T-helper 1 cell treated with Interleukin-12 subunit alpha and Interleukin-12 subunit beta and Interleukin-4 antibody, amounts not matched to agents 30 μg/mL and 1 μg/mL, for 36 hours (primary cell): ENCODE measurements at regions not wholly inside any gene's neighbourhood (a gene's known extent, or its start where the extent isn't known, plus 50 kb on each side); places are given as distances from the start of the nearest gene placed in this dataset.

Source experiments
- H3K27ac Mint-ChIP-seq: one replicate; pipeline ENCODE4 v1.8.0; 2021; ENCODE audit warnings: mild to moderate bottlenecking, mixed read lengths
- H3K27me3 Mint-ChIP-seq: one replicate; pipeline ENCODE4 v1.8.0; 2021; ENCODE audit warnings: low read depth, mixed read lengths
- H3K36me3 Mint-ChIP-seq: one replicate; pipeline ENCODE4 v1.8.0; 2021; ENCODE audit warnings: low read depth, mixed read lengths
- H3K4me1 Mint-ChIP-seq: one replicate; pipeline ENCODE4 v1.8.0; 2021; ENCODE audit warnings: low read depth, mixed read lengths
- H3K4me3 Mint-ChIP-seq: one replicate; pipeline ENCODE4 v1.8.0; 2021; ENCODE audit warnings: mild to moderate bottlenecking, moderate library complexity, mixed read lengths
- H3K9me3 Mint-ChIP-seq: one replicate; pipeline ENCODE4 v1.8.0; 2021; ENCODE audit warnings: mixed read lengths

DNA sequence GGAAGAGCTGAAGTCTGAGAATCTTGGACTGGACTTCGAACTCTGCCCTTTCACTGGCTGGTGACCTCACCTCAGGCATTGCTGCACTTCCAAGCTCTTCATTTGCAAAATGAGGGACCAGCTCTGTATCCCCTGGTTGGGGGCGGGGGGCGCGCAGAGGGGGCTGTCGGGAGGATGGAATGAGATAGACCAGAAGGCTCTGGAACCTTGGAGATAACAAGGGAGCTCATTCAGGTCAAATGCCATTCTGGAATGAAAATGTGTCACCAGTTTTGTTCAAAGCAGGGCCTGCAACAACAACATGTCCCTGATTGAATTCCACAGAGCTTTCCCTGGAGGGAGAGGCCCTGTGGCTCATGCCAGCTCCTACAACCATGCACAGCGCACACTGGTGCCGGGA lies 370.5 kb downstream of the MN1 start:
- Mint-ChIP-seq H3K27me3 (no peaks in the 10 kb centered on the region), H3K9me3 (peaks cover 16% of the 10 kb centered on the region), H3K4me1 (no peaks in the 10 kb centered on the region), H3K36me3 (no peaks in the 10 kb centered on the region), H3K27ac (no peak overlapping the region), H3K4me3 (no peak overlapping the region)

DNA sequence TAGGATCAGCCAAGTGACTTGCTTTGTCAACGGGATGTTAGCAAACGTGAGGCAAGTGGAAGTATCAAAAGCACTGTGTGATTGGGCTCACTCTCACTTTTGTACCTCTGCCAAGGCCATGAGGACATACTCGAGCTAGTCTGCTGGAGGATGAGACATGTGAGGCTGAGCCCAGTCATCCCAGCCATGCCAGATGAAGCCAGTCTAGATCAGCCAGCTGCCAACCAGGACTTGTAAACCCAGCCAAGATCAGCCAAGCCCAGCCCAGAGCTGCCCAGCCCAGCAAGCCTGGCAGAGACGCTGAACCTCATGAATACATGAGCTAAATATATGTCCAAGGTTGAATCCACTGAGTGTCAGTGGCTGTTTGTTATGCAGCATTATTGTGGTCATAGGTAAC lies 369.7 kb downstream of the MN1 start:
- Mint-ChIP-seq H3K4me3 (no peak overlapping the region), H3K4me1 (no peaks in the 10 kb centered on the region), H3K27me3 (no peaks in the 10 kb centered on the region), H3K9me3 (peaks cover 16% of the 10 kb centered on the region), H3K36me3 (no peaks in the 10 kb centered on the region), H3K27ac (no peak overlapping the region)

DNA sequence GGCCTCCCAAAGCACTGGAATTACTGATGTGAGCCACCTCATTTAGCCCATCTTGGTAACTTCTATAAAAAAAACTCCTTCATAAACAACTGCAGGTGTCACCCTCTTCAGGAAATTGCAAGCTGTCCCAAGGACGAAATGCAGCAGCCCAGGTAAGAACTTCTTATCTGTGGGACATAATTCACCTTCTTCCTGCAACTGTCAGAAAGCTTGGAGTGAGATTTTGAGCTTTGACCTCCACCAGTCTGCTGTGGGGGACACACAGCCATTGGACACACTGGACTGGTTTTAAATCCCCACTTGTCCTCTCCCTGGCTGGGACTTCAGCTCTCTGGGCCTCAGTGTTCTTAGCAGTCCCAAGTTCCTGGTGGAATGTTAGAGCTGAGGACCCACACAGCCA lies 368.5 kb downstream of the MN1 start:
- no peak overlapping the region for H3K27ac Mint-ChIP-seq
- H3K9me3 Mint-ChIP-seq: peaks cover 16% of the 10 kb centered on the region
- no peaks in the 10 kb centered on the region for H3K27me3 Mint-ChIP-seq
- no peak overlapping the region for H3K4me3 Mint-ChIP-seq
- no peaks in the 10 kb centered on the region for H3K4me1 Mint-ChIP-seq
- H3K36me3 Mint-ChIP-seq: no peaks in the 10 kb centered on the region

DNA sequence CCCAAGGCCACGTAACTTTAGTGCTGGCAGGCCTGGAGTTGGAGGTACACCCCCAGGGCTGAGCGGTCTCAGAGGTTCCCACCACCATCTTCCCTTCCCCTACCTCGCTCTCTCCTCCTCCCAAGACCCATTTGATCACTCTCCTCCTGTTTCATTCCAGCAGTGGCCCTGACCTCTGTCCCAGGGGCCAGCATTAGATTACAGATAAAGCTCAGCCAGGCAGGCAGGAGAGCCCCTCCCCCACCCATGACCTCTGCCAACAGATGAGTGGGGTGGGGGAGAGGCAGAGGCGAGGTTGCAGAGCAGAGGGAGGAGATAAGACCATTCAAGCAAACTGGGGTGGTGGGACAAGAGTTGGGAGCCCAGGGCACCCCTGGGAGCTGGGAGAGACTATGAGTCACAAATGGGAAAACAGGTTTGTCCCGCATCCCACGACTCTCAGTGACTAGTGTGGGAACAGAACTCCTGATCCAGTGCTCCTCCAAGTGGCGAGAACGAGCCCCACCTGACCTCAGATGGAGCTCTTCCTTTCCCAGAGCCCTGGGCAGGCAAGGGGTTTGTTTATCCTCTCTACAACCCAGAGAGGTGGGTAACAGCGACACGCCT lies 367.9 kb downstream of the MN1 start:
- Mint-ChIP-seq H3K9me3 (peaks cover 16% of the 10 kb centered on the region), H3K36me3 (no peaks in the 10 kb centered on the region), H3K4me3 (no peak overlapping the region), H3K4me1 (no peaks in the 10 kb centered on the region), H3K27ac (no peak overlapping the region), H3K27me3 (no peaks in the 10 kb centered on the region)

DNA sequence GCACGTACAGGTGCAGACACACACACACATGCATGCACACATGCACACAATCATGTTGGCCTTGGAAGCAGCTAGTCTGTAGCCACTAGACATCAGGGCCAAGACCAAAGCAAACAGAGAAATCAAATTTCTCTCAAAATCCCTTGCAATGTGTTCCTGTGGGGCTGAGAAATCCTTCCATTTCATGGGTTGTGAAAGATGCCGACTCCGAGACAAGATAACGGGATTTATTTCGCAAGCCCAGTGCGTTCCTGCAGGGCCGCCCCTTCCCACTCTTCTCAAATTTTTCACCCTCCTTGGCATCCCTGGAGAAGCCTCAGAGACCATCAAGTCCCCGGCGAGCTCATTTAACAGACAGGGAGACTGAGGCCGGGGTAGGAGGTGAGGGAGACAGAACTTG lies 366.7 kb downstream of the MN1 start:
- H3K4me3 Mint-ChIP-seq: no peak overlapping the region
- H3K4me1 Mint-ChIP-seq: no peaks in the 10 kb centered on the region
- peaks cover 11% of the 10 kb centered on the region for H3K9me3 Mint-ChIP-seq
- no peaks in the 10 kb centered on the region for H3K27me3 Mint-ChIP-seq
- H3K36me3 Mint-ChIP-seq: no peaks in the 10 kb centered on the region
- no peak overlapping the region for H3K27ac Mint-ChIP-seq

DNA sequence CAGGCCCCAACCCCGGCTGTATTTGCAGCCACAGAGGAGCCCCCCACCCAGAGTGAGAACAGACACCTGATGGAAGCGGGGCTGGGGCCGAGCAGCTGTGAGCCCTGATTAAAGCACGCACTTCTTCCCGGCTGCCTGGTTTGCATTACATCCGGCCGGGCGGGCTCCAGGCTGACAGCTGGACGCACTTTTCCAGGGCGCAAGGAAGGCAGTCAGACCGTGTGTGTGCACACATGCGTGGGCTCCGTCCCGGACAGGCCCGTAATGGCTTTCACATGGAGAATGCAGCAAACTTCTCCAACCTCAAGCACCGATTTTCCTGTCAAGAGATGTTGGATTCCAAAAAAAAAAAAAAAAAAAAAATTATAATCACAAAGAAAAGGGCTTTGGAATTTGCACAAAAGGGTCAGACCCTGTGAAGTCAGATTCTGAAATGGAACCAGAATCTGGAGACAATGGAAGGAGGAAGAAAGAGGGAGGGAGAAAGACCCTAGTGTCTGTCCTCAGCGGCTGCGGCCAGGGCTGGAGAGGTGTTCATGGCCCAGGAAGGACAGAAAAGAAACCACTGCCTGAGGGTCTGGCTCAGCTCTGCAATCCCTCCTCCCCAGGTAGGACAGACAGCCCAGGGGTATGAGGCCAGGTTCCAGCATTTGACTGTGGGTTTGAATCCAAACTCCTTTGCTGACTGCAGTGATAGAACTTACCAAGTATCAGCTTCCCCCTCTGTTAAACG lies 365.5 kb downstream of the MN1 start:
- Mint-ChIP-seq H3K27ac (no peak overlapping the region), H3K4me3 (no peak overlapping the region), H3K4me1 (no peaks in the 10 kb centered on the region), H3K36me3 (no peaks in the 10 kb centered on the region), H3K9me3 (peaks cover 7% of the 10 kb centered on the region), H3K27me3 (no peaks in the 10 kb centered on the region)

DNA sequence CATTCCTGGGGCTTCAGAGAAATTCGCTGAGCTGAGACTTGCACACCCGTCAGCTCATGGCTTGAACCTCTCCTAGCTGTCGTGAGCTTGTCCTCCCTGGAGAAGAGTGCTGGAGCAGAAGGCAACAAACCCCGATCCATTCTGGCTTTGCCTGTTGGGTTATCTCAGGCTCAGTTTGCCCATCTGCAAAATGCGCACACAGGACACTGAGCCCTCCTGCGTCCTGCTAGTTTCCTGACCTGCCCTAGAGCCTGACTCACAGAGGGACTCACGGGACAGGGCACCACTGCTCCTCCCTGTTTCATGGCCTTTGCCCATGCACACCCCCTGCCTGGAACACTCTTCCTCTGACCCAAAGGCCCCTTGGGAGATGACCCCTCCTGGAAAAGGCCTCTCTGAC lies 365.0 kb downstream of the MN1 start:
- H3K4me1 Mint-ChIP-seq: no peaks in the 10 kb centered on the region
- no peaks in the 10 kb centered on the region for H3K27me3 Mint-ChIP-seq
- no peaks in the 10 kb centered on the region for H3K36me3 Mint-ChIP-seq
- H3K4me3 Mint-ChIP-seq: no peak overlapping the region
- no peak overlapping the region for H3K27ac Mint-ChIP-seq
- peaks cover 7% of the 10 kb centered on the region for H3K9me3 Mint-ChIP-seq

DNA sequence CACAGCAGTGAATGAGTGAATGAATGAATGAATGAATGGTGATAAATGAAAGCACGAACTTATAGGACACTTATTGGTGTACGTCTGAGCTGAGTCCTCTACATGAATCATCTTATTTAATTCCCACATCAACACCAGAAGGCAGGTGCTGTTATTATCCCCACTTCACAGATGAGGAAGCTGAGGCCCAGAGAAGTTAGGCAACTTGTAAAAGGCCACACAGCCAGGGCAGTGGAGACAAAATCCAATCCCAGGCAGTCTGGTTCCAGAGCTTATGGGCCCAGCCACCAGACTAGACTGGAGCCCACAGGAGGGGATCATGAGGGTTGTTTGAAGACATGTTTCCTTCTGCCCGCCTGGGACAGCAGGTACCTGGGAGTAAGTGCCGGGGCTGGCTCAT lies 364.0 kb downstream of the MN1 start:
- Mint-ChIP-seq H3K4me1 (no peaks in the 10 kb centered on the region), H3K9me3 (peaks cover 4% of the 10 kb centered on the region), H3K27ac (no peak overlapping the region), H3K4me3 (no peak overlapping the region), H3K27me3 (no peaks in the 10 kb centered on the region), H3K36me3 (no peaks in the 10 kb centered on the region)

DNA sequence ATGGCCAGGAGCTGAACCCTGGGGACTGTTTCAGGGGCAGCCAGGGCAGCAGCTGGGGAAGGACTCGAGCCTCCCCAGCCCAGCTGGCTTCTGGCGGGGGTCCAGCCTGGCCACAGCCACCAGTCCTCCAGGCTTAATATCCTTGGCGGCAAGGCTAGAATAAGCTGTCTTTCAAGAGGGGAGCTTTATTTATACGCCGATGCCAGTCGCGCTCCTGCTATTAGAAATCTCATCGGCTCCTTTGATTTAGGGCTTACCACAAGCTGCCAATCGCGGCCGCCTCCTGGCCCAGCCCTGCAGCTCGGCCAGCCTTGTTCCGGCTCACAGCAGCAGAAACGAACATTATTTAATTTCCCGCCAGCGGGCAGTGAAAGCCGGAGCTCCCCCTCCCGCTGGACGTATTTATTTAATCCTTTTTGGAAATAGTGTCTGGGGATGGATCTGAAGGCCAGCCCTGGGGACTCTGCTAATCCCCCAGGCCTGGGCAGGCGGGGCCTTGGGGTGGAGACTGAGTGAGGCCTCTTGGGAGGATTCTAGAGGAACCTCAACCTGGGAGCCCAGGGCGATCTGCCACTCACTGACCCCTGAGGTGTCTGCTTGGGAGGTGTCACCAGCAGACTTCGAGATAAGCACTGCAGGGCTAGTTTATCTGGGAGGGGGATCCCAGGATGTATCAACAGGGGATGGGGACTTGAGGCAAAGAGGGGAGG lies 363.1 kb downstream of the MN1 start:
- Mint-ChIP-seq H3K36me3 (no peaks in the 10 kb centered on the region), H3K4me1 (no peaks in the 10 kb centered on the region), H3K4me3 (no peak overlapping the region), H3K27ac (no peak overlapping the region), H3K27me3 (no peaks in the 10 kb centered on the region), H3K9me3 (no peaks in the 10 kb centered on the region)

DNA sequence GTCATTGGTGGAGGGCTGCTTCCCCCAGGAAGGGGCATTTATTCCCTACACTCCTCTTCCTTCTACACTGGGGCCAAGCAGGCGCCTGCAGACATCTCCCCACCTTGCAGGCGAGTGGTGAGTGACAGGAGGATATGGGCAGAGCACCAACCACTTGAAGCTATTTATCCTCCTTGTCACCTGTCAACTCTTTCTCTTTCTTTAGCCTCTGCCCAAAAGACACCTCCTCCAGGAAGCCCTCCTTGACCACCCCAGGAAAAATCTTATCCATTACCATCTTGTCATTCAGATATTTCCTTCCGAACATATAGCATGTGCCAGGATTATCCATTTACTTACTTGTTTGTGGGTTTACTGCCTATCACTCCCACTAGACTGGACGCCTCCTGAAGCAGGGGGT lies 362.4 kb downstream of the MN1 start:
- no peaks in the 10 kb centered on the region for H3K4me1 Mint-ChIP-seq
- no peaks in the 10 kb centered on the region for H3K27me3 Mint-ChIP-seq
- no peak overlapping the region for H3K27ac Mint-ChIP-seq
- no peaks in the 10 kb centered on the region for H3K9me3 Mint-ChIP-seq
- no peaks in the 10 kb centered on the region for H3K36me3 Mint-ChIP-seq
- H3K4me3 Mint-ChIP-seq: no peak overlapping the region

DNA sequence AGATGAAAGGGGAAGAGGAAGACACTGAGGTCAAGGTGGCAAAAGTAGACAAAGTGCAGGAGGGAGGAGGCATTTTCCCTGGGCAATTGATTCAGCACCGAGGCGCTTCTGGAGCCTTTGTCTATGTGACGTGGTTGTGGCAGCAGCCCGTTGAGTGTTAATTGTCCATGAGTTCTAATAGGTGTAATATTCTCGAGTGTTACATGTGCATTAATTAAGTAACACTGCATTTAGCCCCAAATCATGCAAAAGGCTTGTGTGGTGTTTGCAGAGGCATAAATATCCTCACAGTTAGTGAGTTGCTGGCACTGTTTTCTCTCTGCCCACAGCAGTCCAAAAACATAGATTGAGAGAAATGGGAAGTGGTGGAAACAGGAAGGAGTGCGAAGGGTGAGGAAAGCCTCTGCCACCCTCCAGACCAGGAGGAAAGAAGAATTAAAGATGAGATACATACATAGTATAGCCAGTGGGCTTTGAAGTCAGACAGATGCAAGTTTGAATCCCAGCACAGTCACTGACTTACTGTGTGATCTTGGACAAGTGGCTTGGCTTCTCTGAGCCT lies 361.2 kb downstream of the MN1 start:
- no peak overlapping the region for H3K27ac Mint-ChIP-seq

DNA sequence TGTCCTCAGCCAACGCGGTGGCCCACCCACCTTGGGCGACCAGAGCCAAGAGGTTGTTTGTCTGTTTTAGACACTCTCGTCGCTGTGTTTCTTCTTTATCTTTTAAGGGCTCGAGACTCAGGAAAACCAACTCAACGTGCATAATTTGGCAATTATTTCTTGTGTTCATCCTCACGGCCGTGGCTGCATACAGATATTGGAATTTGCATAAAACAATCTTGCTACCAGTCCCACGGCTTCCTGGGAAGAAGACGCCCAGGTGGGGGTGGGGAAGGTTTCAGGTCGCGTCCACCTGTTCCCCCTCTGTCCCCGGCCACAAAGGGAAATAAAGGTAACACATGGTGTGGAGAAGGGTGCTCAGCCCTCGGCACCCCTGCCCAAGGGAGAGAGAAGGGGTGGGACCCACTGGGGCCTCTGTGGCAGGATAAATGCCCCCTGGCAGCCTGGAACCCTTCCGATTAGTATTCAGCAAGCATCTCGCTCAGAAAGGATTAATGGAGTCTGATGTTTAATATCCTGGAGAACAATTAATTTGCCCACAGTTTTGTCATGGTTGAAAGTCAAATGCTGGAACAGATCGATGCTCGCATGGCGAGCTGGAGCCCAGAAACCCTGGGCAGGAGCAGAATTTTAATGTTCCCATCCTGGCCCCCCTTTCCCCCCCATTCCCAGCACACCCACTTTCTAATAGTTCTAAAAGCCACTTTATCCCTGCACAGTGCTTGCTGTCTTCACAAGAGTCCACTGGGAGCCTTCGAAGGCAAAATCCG lies 359.7 kb downstream of the MN1 start:
- Mint-ChIP-seq H3K4me1 (no peaks in the 10 kb centered on the region), H3K27ac (no peak overlapping the region), H3K27me3 (no peaks in the 10 kb centered on the region), H3K4me3 (no peak overlapping the region), H3K36me3 (no peaks in the 10 kb centered on the region), H3K9me3 (no peaks in the 10 kb centered on the region)

More for the DNA sequence above, 361.2 kb downstream of the MN1 start:
- no peaks in the 10 kb centered on the region for H3K4me1 Mint-ChIP-seq
- H3K4me3 Mint-ChIP-seq: no peak overlapping the region
- no peaks in the 10 kb centered on the region for H3K36me3 Mint-ChIP-seq
- no peaks in the 10 kb centered on the region for H3K9me3 Mint-ChIP-seq
- no peaks in the 10 kb centered on the region for H3K27me3 Mint-ChIP-seq

DNA sequence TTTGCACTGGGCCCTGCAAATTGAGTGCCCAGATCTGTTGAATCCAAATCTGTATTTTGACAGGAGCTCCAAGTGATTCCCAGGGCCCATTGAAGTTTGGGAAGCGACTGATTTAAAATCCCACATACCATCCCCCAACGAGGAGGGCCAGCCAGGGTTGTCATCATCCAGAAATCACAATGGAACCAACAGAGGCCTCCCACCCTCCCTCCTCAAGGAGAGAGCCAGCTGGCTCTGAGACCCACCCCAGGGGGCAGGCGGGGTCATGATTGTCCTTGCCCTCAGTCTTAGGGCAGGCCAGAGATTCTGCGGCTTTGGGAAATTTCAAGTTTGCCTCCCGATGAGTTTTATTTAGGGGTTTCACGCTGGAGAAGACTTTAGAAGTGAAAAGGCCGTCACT lies 358.2 kb downstream of the MN1 start:
- no peak overlapping the region for H3K27ac Mint-ChIP-seq
- H3K36me3 Mint-ChIP-seq: no peaks in the 10 kb centered on the region
- no peaks in the 10 kb centered on the region for H3K4me1 Mint-ChIP-seq
- H3K9me3 Mint-ChIP-seq: no peaks in the 10 kb centered on the region
- H3K4me3 Mint-ChIP-seq: no peak overlapping the region
- no peaks in the 10 kb centered on the region for H3K27me3 Mint-ChIP-seq

DNA sequence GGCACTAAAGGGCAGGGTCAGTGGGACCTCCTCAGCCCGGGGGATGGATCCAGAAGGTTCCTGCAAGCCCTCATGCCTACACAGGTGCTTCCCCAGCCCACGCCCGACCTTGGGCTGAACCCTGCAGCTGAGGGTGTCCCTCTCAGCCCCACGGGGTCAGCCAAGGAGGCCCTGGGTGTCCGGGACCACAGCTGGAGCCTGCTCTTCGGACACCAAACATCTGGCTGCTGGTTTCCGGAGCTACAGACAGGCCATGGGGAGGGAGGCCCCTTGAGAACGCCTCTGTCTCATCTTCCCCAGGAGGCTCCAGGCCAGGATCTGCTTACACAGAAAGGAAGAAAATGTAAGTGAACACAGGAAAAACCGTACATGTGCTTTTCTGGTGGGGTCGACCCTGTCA lies 355.7 kb downstream of the MN1 start:
- no peaks in the 10 kb centered on the region for H3K9me3 Mint-ChIP-seq
- no peak overlapping the region for H3K4me3 Mint-ChIP-seq
- H3K27ac Mint-ChIP-seq: no peak overlapping the region
- no peaks in the 10 kb centered on the region for H3K36me3 Mint-ChIP-seq
- no peaks in the 10 kb centered on the region for H3K27me3 Mint-ChIP-seq
- H3K4me1 Mint-ChIP-seq: no peaks in the 10 kb centered on the region
